GM19455 (cell line): ENCODE measurements at regions not wholly inside any gene's neighbourhood (a gene's known extent, or its start where the extent isn't known, plus 50 kb on each side); places are given as distances from the start of the nearest gene placed in this dataset.
"Not testable (repeated sequence)": the region's sequence is repeated elsewhere in the genome, so short reads cannot be mapped to it uniquely, and the experiment has no call there.

ENCODE experiments used
- ATAC-seq: cut with Tn5 transposase; IDR thresholded peaks from one replicate; pipeline ENCODE4 v1.9.1; 2021; ENCODE audit not compliant: unreplicated experiment

- ATAC-seq: no peak
Observed at GRCh38 chr3:6066397-6066796, 794.5 kb upstream of the GRM7 start.

- ATAC-seq: not testable (repeated sequence)
Observed at GRCh38 chr3:6066868-6067578, 793.9 kb upstream of the GRM7 start.

- ATAC-seq: no peak
Observed at GRCh38 chr3:6074952-6075351, 786.0 kb upstream of the GRM7 start.

- no peak for ATAC-seq
Observed at GRCh38 chr3:6078436-6078835, 782.5 kb upstream of the GRM7 start.

- ATAC-seq: no peak
Observed at GRCh38 chr3:6079011-6079410, 781.9 kb upstream of the GRM7 start.

- no peak for ATAC-seq
Observed at GRCh38 chr3:6079561-6080179, 781.2 kb upstream of the GRM7 start.

- ATAC-seq: no peak
Observed at GRCh38 chr3:6088433-6088832, 772.5 kb upstream of the GRM7 start.

- ATAC-seq: no peak
Observed at GRCh38 chr3:6089780-6090179, 771.1 kb upstream of the GRM7 start.

GRCh38 chr3:6091262-6091661 is 769.7 kb upstream of the GRM7 start:
- ATAC-seq: no peak

GRCh38 chr3:6095006-6095405 is 765.9 kb upstream of the GRM7 start:
- no peak for ATAC-seq

GRCh38 chr3:6097021-6097420 is 763.9 kb upstream of the GRM7 start:
- no peak for ATAC-seq

- no peak for ATAC-seq
Observed at GRCh38 chr3:6097556-6097955, 763.4 kb upstream of the GRM7 start.

- no peak for ATAC-seq
Observed at GRCh38 chr3:6098516-6099157, 762.3 kb upstream of the GRM7 start.

GRCh38 chr3:6099458-6100075 is 761.3 kb upstream of the GRM7 start:
- ATAC-seq: no peak

- ATAC-seq: no peak
Observed at GRCh38 chr3:6105187-6105586, 755.7 kb upstream of the GRM7 start.

- no peak for ATAC-seq
Observed at GRCh38 chr3:6108957-6109356, 752.0 kb upstream of the GRM7 start.

GRCh38 chr3:6110451-6110850 is 750.5 kb upstream of the GRM7 start:
- no peak for ATAC-seq

GRCh38 chr3:6112546-6112945 is 748.4 kb upstream of the GRM7 start:
- ATAC-seq: no peak

- ATAC-seq: no peak
Observed at GRCh38 chr3:6113338-6113737, 747.6 kb upstream of the GRM7 start.

- ATAC-seq: no peak
Observed at GRCh38 chr3:6119367-6119766, 741.5 kb upstream of the GRM7 start.

GRCh38 chr3:6120786-6121185 is 740.1 kb upstream of the GRM7 start:
- no peak for ATAC-seq

- no peak for ATAC-seq
Observed at GRCh38 chr3:6124875-6125274, 736.0 kb upstream of the GRM7 start.
